ENCODE measurements at regions not wholly inside any gene's neighbourhood (a gene's known extent, or its start where the extent isn't known, plus 50 kb on each side); places are given as distances from the start of the nearest gene placed in this dataset.
"Not testable (repeated sequence)": the region's sequence is repeated elsewhere in the genome, so short reads cannot be mapped to it uniquely, and the experiment has no call there.

GRCh38 chr2:2610751-2611150, 279.7 kb upstream of the MYT1L start:
- DNase-seq, result no peak

- DNase-seq, result no peak
Measured at GRCh38 chr2:2600366-2600765, 269.3 kb upstream of the MYT1L start.

- DNase-seq, result no peak
Measured at GRCh38 chr2:2599441-2599840, 268.4 kb upstream of the MYT1L start.

GRCh38 chr2:2597712-2598111, 266.6 kb upstream of the MYT1L start:
- DNase-seq, result no peak

- DNase-seq, result no peak
Measured at GRCh38 chr2:2591542-2591940, 260.5 kb upstream of the MYT1L start.

- no peak for DNase-seq
Measured at GRCh38 chr2:2590841-2591541, 259.9 kb upstream of the MYT1L start.

- no peak for DNase-seq
Measured at GRCh38 chr2:2590141-2590540, 259.1 kb upstream of the MYT1L start.

GRCh38 chr2:2588777-2589176, 257.7 kb upstream of the MYT1L start:
- no peak for DNase-seq

GRCh38 chr2:2587354-2587753, 256.3 kb upstream of the MYT1L start:
- no peak for DNase-seq

GRCh38 chr2:2586931-2587330, 255.9 kb upstream of the MYT1L start:
- DNase-seq, result no peak

- DNase-seq, result no peak
Measured at GRCh38 chr2:2586068-2586776, 255.1 kb upstream of the MYT1L start.

- no peak for DNase-seq
Measured at GRCh38 chr2:2582998-2583545, 252.0 kb upstream of the MYT1L start.

- no peak for DNase-seq
Measured at GRCh38 chr2:2581331-2582159, 250.5 kb upstream of the MYT1L start.

GRCh38 chr2:2580841-2581240, 249.8 kb upstream of the MYT1L start:
- not testable (repeated sequence) for DNase-seq

GRCh38 chr2:2580341-2580740, 249.3 kb upstream of the MYT1L start:
- DNase-seq, result no peak

- no peak for DNase-seq
Measured at GRCh38 chr2:2579814-2580213, 248.7 kb upstream of the MYT1L start.

GRCh38 chr2:2577407-2577831, 246.3 kb upstream of the MYT1L start:
- no peak for DNase-seq

- no peak for DNase-seq
Measured at GRCh38 chr2:2575870-2576386, 244.9 kb upstream of the MYT1L start.

GRCh38 chr2:2575181-2575577, 244.1 kb upstream of the MYT1L start:
- no peak for DNase-seq

- DNase-seq, result no peak
Measured at GRCh38 chr2:2574401-2575180, 243.5 kb upstream of the MYT1L start.

- no peak for DNase-seq
Measured at GRCh38 chr2:2573658-2574293, 242.7 kb upstream of the MYT1L start.

GRCh38 chr2:2573205-2573604, 242.1 kb upstream of the MYT1L start:
- DNase-seq, result no peak

All from fibroblast of skin of right biceps (primary cell).